Adrenal gland (tissue), 9 donors: ENCODE measurements at regions not wholly inside any gene's neighbourhood (a gene's known extent, or its start where the extent isn't known, plus 50 kb on each side); places are given as distances from the start of the nearest gene placed in this dataset.
A peak's percentile ranks its signal among the peaks of the same experiment; 100 is the strongest.
"Not testable (repeated sequence)": the region's sequence is repeated elsewhere in the genome, so short reads cannot be mapped to it uniquely, and the experiment has no call there.

Experiments
- DNase-seq, 7 donors: peaks; one replicate each; pipeline ENCODE4 v3.0.0-alpha.2; 2019 to 2020
- H3K27ac ChIP-seq, 5 donors: fragments of 200-600 bp; sonication (generic) in 4 of 5; 1 replicate in 3 of 5; 2 replicates in 2 of 5; pipeline versions ENCODE4 v1.5.1 to v1.8.0; 2016 to 2020; ENCODE audit warnings: mild to moderate bottlenecking in 1 of 5
- H3K27me3 ChIP-seq: fragments of 200-600 bp; 2 replicates; pipeline ENCODE4 v1.8.0; 2021
- H3K36me3 ChIP-seq, 2 donors: fragments of 200-600 bp; replicated peaks in 1 of 2; 1 replicate in 1 of 2; 2 replicates in 1 of 2; pipeline versions ENCODE4 v1.5.1 to v1.8.0; 2018 to 2022
- H3K4me1 ChIP-seq, 2 donors: fragments of 200-600 bp; replicated peaks in 1 of 2; 1 replicate in 1 of 2; 2 replicates in 1 of 2; pipeline versions ENCODE4 v1.5.1 to v1.8.0; 2018 to 2021
- H3K4me3 ChIP-seq, 4 donors: fragments of 200-600 bp; sonication (generic) in 3 of 4; one replicate each; pipeline ENCODE4 v1.5.1; 2016 to 2018
- H3K9me3 ChIP-seq, 3 donors: fragments of 200-600 bp; sonication (generic) in 1 of 3; replicated peaks in 1 of 3; 1 replicate in 2 of 3; 2 replicates in 1 of 3; pipeline versions ENCODE4 v1.5.1 to v1.8.0; 2016 to 2021
- CTCF ChIP-seq, 6 experiments: fragments of 450-650 bp in 4 of 6; fragments of 200-600 bp in 2 of 6; sonication (generic) in 1 of 6; IDR thresholded peaks; 1 replicate in 5 of 6; 2 replicates in 1 of 6; pipeline versions ENCODE4 v1.5.1 to v1.8.0; 2016 to 2021; ENCODE audit warnings: antibody characterized with exemption in 6 of 6, mild to moderate bottlenecking in 2 of 6, moderate library complexity in 1 of 6
- POLR2A ChIP-seq, 2 donors: fragments of 450-650 bp; IDR thresholded peaks; one replicate each; pipeline ENCODE4 v1.6.1; 2017; ENCODE audit warnings: antibody characterized with exemption in 2 of 2, mild to moderate bottlenecking in 2 of 2, moderate library complexity in 1 of 2
- WGBS, 4 donors: extraction: QIAGEN DNeasy Blood & Tissue Kit in 2 of 4; methylation state at CpG; one replicate each; pipeline versions ENCODE4 v1.1.5 to v1.1.7; 2013 to 2017; 5-methylcytosine and 5-hydroxymethylcytosine counted together
- intact Hi-C, 2 donors: fragments of 100-400 bp; cut with DNase I; formaldehyde crosslinking; loops; one replicate each; pipeline versions ENCODE4 v1.14.1 to v1.15.0; 2022 to 2023
- donor health status: healthy with polysubstance abuse.
- donor health status: Bipolar disorder and iron deficiency.
- donor health status: DM: yes; HTN: yes; CAD: no.
- donor health status: DM: no; HTN: no; CAD: no.
- donor health status: DM: no; HTN: no; CAD: no.

DNA sequence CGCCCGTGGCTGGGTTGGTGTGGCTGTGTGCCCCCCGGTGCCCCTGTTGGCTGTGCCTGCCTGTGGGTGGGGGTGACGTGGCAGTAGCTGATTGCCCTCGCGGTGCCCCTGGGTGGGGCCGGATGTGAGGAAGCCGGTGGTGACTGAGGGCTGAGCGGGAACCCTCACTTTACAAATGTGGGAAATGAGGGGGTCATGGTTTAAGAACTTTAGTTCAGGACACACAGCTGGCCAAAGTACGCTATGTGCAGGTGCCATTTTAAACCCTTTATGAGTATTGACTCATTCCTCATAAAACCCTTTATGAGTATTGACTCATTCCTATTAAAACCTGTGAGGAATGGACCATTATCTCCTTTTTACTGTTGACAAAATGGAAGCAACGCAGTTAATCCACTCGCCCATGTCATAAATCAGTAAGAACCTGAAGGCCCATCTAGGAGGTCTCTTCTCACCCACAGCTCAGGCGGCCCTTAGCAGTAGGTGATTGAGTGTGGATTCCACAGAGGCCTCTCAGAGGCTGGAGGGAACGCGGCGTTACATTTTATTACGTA lies 290.1 kb upstream of the COBL start:
- no peak overlapping the region for H3K27ac ChIP-seq
- no peaks in the 10 kb centered on the region for H3K27me3 ChIP-seq
- H3K36me3 ChIP-seq: no peaks in the 10 kb centered on the region
- DNase-seq: no peak
- TF ChIP-seq CTCF (IDR thresholded peaks at IDR 0.05) (no peak), POLR2A (IDR thresholded peaks at IDR 0.05) (no peak)
- H3K4me3 ChIP-seq: no peak overlapping the region
- no peaks in the 10 kb centered on the region for H3K9me3 ChIP-seq
- intact Hi-C loops: no loop called here
- no peaks in the 10 kb centered on the region for H3K4me1 ChIP-seq
- 79 to 84% (median 80%) methylated on average over 4 to 17 of the region's 17 CpGs for WGBS, 4 donors

DNA sequence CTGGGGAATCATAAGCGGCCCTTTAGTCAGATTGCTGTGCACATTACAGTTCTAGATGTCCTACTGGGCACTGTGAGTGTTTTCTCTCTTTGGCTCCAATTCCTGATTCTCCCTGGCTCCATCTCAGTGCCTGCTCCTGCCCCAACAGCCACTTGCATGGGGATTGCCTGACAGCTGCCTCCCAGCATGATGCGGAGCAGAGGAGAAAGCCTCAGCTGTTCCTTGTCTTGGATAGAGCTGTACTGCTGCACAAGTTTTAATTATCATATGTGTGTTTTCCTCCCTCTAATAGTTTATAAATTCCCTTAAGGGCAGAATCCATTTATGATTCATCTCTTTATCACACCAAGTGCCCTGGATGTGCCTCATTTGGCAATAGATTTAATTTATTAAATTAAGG lies 285.8 kb upstream of the COBL start:
- no peak overlapping the region for H3K27ac ChIP-seq
- intact Hi-C loops: no loop called here
- no peak for DNase-seq
- H3K4me3 ChIP-seq: no peak overlapping the region
- 86 to 98% (median 93%) methylated on average over 2 of the region's 2 CpGs for WGBS, 4 donors
- no peaks in the 10 kb centered on the region for H3K4me1 ChIP-seq
- H3K9me3 ChIP-seq: no peaks in the 10 kb centered on the region
- no peaks in the 10 kb centered on the region for H3K36me3 ChIP-seq
- no peak for TF ChIP-seq CTCF (IDR thresholded peaks at IDR 0.05)
- no peak for TF ChIP-seq POLR2A (IDR thresholded peaks at IDR 0.05)
- H3K27me3 ChIP-seq: no peaks in the 10 kb centered on the region

DNA sequence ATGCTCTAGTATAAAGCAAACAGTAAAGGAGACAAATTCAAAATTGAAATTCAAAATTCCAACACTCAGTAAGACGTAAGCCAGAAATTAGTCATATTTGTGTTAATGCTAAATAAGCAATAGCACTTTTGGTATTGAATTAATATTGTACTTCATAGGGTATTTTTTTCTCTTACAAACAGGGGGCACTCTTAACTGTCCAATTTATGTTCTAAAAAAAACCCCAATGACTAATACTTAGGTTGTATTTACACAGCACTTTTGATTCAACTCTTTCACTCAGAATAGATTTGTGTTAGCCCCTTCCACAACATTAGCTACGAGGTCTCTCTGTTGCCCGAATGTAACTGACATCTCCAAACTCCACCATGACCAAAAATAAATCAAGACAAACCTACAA lies 284.9 kb upstream of the COBL start:
- Histone ChIP-seq H3K4me1 (no peaks in the 10 kb centered on the region), H3K36me3 (no peaks in the 10 kb centered on the region), H3K9me3 (no peaks in the 10 kb centered on the region), H3K27me3 (no peaks in the 10 kb centered on the region), H3K4me3 (no peak overlapping the region), H3K27ac (no peak overlapping the region)
- TF ChIP-seq CTCF (IDR thresholded peaks at IDR 0.05): peak in 1 of 6 experiments; percentile 8
- TF ChIP-seq POLR2A (IDR thresholded peaks at IDR 0.05): no peak
- DNase-seq: no peak
- intact Hi-C loops: no loop called here
- 89 to 93% (median 93%) methylated on average over 3 of the region's 3 CpGs for WGBS, 4 donors

- H3K9me3 ChIP-seq, intact Hi-C loops, H3K27me3 ChIP-seq, H3K27ac ChIP-seq, H3K4me3 ChIP-seq, H3K36me3 ChIP-seq, H3K4me1 ChIP-seq: not testable (repeated sequence)
- 54 to 69% (median 65%) methylated on average over 7 to 9 of the region's 9 CpGs for WGBS, 4 donors
- peak; percentile 40 to 66 (median 56) for DNase-seq
These were observed 283.3 kb upstream of the COBL start for GRCh38 chr7:51599935-51600334.

- Histone ChIP-seq H3K9me3 (no peaks in the 10 kb centered on the region), H3K36me3 (no peaks in the 10 kb centered on the region), H3K4me3 (no peak overlapping the region), H3K4me1 (no peaks in the 10 kb centered on the region), H3K27me3 (no peaks in the 10 kb centered on the region), H3K27ac (no peak overlapping the region)
- no peak for TF ChIP-seq CTCF (IDR thresholded peaks at IDR 0.05)
- no peak for TF ChIP-seq POLR2A (IDR thresholded peaks at IDR 0.05)
- DNase-seq: no peak
- 51 to 72% (median 64%) methylated on average over 2 of the region's 2 CpGs for WGBS, 4 donors
- intact Hi-C loops: no loop called here
These were observed 277.0 kb upstream of the COBL start for GRCh38 chr7:51593628-51594027.
